ENCODE measurements at regions not wholly inside any gene's neighbourhood (a gene's known extent, or its start where the extent isn't known, plus 50 kb on each side); places are given as distances from the start of the nearest gene placed in this dataset.

- H3K27ac ChIP-seq (ENCODE audit: control insufficient read depth, insufficient read depth, low read length), result no peak overlapping the region
- FAIRE-seq (no peak), DNase-seq (ENCODE audit: low read depth, low spot score) (no peak)
- no peaks in the 10 kb centered on the region for H3K9me3 ChIP-seq (ENCODE audit: control insufficient read depth, low read depth, low read length)
- H3K79me2 ChIP-seq (ENCODE audit: control insufficient read depth, insufficient read depth, low read length), result no peaks in the 10 kb centered on the region
- no peaks in the 10 kb centered on the region for H3K36me3 ChIP-seq (ENCODE audit: control insufficient read depth in 2 of 2, extremely low read depth in 1 of 2, insufficient read depth in 2 of 2, low read length in 2 of 2)
- dilution Hi-C loops (cut with MboI; ENCODE audit: extremely low pct_ligation_motif_present, low sequenced_read_pairs), result no loop called here
- no peak overlapping the region for H3K4me3 ChIP-seq (ENCODE audit: control insufficient read depth in 2 of 3, extremely low read depth in 1 of 3, insufficient read depth in 2 of 3, low read depth in 1 of 3, low read length in 3 of 3)
- TF ChIP-seq EZH2 (IDR thresholded peaks at IDR 0.05; ENCODE audit: low read length) (no peak), CTCF (optimal IDR thresholded peaks at IDR 0.05 in 1 of 3, IDR thresholded peaks at IDR 0.05 in 1 of 3, conservative IDR thresholded peaks at IDR 0.05 in 1 of 3; ENCODE audit: extremely low read depth in 1 of 3, insufficient read depth in 2 of 3, low read length in 3 of 3) (no peak)
- no peak overlapping the region for H3K4me2 ChIP-seq (ENCODE audit: control insufficient read depth, extremely low read depth, insufficient read depth, low read depth, low read length)
- peaks cover 7% of the 10 kb centered on the region for H3K4me1 ChIP-seq (ENCODE audit: control insufficient read depth, extremely low read depth, insufficient read depth, low read length)
- no peaks in the 10 kb centered on the region for H3K9me1 ChIP-seq (ENCODE audit: control insufficient read depth, extremely low read depth, insufficient read depth, low read length)
- no peaks in the 10 kb centered on the region for H4K20me1 ChIP-seq (ENCODE audit: control insufficient read depth, extremely low read depth, insufficient read depth, low read length)
- H2AFZ ChIP-seq (ENCODE audit: control insufficient read depth, low read length), result no peak overlapping the region
- H3K9ac ChIP-seq (ENCODE audit: control insufficient read depth, extremely low read depth, insufficient read depth, low read length), result no peak overlapping the region
- no peaks in the 10 kb centered on the region for H3K27me3 ChIP-seq (ENCODE audit: control insufficient read depth, extremely low read depth, insufficient read depth, low read length)
These were observed 366.0 kb upstream of the SLC14A2 start for GRCh38 chr18:45249246-45249661.

- dilution Hi-C loops (cut with MboI; ENCODE audit: extremely low pct_ligation_motif_present, low sequenced_read_pairs), result no loop called here
- Histone ChIP-seq H3K9me1 (ENCODE audit: control insufficient read depth, extremely low read depth, insufficient read depth, low read length) (no peaks in the 10 kb centered on the region), H3K79me2 (ENCODE audit: control insufficient read depth, insufficient read depth, low read length) (no peaks in the 10 kb centered on the region), H3K27me3 (ENCODE audit: control insufficient read depth, extremely low read depth, insufficient read depth, low read length) (no peaks in the 10 kb centered on the region), H3K4me2 (ENCODE audit: control insufficient read depth, extremely low read depth, insufficient read depth, low read depth, low read length) (no peak overlapping the region), H3K4me1 (ENCODE audit: control insufficient read depth, extremely low read depth, insufficient read depth, low read length) (peaks cover 7% of the 10 kb centered on the region), H3K4me3 (ENCODE audit: control insufficient read depth in 2 of 3, extremely low read depth in 1 of 3, insufficient read depth in 2 of 3, low read depth in 1 of 3, low read length in 3 of 3) (no peak overlapping the region), H3K36me3 (ENCODE audit: control insufficient read depth in 2 of 2, extremely low read depth in 1 of 2, insufficient read depth in 2 of 2, low read length in 2 of 2) (no peaks in the 10 kb centered on the region), H4K20me1 (ENCODE audit: control insufficient read depth, extremely low read depth, insufficient read depth, low read length) (no peaks in the 10 kb centered on the region), H2AFZ (ENCODE audit: control insufficient read depth, low read length) (no peak overlapping the region), H3K9me3 (ENCODE audit: control insufficient read depth, low read depth, low read length) (no peaks in the 10 kb centered on the region), H3K9ac (ENCODE audit: control insufficient read depth, extremely low read depth, insufficient read depth, low read length) (no peak overlapping the region), H3K27ac (ENCODE audit: control insufficient read depth, insufficient read depth, low read length) (no peak overlapping the region)
- FAIRE-seq (no peak), DNase-seq (ENCODE audit: low read depth, low spot score) (no peak)
- TF ChIP-seq CTCF (optimal IDR thresholded peaks at IDR 0.05 in 1 of 3, IDR thresholded peaks at IDR 0.05 in 1 of 3, conservative IDR thresholded peaks at IDR 0.05 in 1 of 3; ENCODE audit: extremely low read depth in 1 of 3, insufficient read depth in 2 of 3, low read length in 3 of 3), result no peak
- no peak for TF ChIP-seq EZH2 (IDR thresholded peaks at IDR 0.05; ENCODE audit: low read length)
These were observed 364.8 kb upstream of the SLC14A2 start for GRCh38 chr18:45250479-45250878.
